Activated T-cell treated with anti-CD3 and anti-CD28 coated beads for 24 hours (primary cell): ENCODE measurements at regions not wholly inside any gene's neighbourhood (a gene's known extent, or its start where the extent isn't known, plus 50 kb on each side); places are given as distances from the start of the nearest gene placed in this dataset.

Experiments used
- DNase-seq: peaks from one replicate; pipeline ENCODE4 v3.0.0-alpha.2; 2020; ENCODE audit warnings: low read depth

DNA sequence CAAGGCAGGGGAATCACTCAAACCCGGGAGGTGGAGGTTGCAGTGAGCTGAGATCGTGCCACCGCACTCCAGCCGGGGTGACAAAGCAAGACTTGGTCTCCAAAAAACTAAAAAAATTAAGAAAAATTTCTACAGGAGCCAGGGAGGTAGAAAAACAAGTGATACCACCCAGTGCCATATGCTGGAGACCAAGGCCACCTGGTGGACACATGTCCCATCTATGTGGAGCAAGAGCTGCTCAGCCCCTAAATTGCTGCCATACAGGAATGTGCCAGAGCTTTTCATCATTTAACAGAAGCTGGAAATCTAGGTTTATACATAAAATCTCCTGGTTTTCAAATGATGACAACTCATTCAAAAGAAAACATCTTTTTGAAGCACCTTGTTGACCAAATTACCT lies 61.4 kb upstream of the ELK3 start:
- no peak for DNase-seq

DNA sequence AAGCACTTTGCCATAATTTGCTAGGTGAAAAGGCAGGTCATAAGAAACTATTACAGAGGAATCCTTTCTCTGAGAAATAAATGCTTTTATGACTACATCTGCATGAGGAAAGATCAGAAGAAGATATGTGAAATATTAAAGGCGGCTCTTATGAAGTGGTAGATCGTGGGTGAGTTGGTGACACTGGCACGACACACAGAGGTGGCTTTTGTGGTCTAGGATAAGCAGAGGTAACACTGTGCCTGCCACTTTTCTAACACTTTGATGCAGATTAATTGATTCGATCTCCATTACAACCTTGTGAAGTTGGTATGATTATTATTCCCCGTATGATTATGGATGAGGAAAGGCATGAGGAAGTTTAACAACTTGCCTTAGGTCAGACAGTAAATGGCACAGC lies 60.0 kb upstream of the ELK3 start:
- no peak for DNase-seq

DNA sequence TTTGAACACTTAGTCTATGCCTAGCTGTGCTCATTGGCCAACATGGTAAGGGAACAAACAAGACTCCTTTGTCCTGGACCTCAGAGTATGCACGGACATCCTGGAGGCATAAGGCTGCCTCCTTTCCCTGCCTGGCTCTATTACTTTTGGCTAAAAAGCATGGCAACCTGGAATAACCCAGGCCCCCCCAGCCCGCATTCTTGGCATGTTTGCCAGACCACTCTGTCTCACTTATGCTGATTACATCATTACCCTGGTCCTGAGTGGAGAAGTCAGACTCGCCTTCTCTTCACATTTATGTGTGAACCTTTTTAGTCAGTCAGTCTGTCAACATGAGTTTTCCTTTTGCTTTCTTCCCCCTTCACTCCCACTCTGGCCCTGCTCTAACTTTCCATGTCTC lies 58.0 kb upstream of the ELK3 start:
- DNase-seq: no peak

DNA sequence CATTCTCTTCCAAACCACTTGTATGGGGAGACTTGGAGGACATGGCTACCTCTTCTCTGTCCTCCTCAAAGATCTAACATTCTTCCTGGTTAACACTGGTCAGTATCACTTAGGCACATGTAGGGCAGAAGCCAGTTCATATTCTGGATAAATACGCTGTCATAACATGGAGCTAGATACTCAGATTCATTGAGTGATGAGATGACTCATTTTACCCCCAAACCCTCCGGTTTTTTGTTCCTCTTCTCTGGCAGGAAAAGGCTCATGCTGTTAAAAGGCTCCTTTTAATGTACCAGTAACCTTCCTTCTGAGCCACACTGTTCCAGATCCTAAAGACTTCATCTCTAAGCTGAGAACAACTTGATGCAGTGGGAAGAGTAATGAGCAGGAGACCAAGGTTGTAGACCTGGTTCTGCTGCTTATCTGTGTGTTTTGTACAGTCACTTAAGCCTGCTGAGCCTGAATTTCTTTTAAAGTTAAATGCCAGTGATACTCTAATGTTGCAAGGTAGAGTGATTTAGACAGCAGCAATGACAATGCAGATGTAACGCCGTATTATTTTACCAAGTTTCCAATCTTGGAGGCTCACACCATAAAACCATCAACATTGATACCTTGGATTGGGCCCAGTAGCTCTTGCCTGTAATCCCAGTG lies 57.3 kb upstream of the ELK3 start:
- no peak for DNase-seq

DNA sequence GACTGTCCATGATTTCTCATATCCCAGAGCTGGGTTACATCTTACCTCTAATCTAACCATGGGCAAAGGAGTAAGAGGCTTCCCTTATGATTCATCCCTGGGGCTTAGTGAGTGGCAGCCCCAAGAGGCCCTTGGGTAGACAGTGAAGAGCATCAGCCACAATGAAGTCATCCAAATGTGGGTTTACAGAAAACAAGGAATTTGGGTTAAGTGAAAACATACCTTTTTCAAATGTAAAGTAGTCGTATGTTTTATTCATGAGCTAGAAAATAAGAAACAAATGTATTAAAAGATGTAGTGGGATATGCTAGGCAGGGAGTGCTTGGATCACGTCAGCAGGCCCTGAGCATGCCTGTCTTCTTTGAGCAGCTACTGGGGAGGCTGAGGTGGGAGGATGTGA lies 54.0 kb upstream of the ELK3 start:
- no peak for DNase-seq

DNA sequence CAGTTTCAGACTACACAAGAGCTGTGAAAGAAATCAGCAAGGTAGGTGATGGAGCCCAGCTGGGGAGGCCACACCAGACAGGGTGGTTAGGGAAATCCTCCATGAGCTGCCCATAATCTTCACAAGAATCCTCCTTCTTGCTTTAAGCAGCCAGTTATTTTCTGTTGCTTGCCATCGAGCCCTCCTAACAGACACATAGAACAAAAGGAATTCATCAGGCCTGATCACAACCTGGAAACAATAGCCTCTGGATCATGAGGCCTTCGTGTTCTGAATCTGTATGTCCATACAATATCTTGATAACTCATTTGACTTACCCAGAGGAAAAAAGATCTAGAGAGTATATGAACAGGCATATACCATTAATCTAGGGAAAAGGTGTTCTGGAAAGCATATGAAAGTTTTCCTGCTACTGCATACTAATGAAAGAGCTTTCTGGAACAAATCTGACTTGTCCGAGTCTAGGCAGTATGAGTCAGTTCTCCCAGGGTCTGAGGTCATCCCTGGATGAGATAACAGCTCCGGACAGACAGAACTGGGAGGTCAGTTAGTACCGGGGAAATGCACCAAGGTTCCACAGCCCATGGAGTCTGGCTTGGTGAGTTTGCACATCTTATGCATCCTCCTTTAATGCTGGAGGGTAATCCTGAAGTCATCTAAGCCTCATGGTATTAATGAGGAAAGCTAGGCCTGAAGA lies 52.8 kb upstream of the ELK3 start:
- DNase-seq: no peak

DNA sequence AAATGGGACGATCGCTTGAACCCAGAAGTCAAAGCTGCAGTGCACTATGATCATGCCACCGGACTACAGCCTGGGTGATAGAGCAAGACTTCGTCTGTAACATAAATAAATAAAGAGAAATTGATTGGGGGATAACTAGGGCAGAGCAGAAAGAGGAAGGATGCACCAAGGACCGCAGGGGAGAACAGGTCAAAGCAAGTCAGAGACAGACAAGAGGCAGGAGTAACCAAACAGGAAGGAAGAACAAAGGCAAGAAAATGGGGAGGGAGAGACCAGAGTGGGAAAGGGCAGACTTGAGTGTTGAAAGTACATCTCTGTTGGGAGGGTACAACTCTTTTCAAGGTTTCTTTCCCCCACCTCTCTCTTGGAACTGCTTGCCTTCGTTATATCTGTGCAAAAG lies 50.8 kb upstream of the ELK3 start:
- no peak for DNase-seq

DNA sequence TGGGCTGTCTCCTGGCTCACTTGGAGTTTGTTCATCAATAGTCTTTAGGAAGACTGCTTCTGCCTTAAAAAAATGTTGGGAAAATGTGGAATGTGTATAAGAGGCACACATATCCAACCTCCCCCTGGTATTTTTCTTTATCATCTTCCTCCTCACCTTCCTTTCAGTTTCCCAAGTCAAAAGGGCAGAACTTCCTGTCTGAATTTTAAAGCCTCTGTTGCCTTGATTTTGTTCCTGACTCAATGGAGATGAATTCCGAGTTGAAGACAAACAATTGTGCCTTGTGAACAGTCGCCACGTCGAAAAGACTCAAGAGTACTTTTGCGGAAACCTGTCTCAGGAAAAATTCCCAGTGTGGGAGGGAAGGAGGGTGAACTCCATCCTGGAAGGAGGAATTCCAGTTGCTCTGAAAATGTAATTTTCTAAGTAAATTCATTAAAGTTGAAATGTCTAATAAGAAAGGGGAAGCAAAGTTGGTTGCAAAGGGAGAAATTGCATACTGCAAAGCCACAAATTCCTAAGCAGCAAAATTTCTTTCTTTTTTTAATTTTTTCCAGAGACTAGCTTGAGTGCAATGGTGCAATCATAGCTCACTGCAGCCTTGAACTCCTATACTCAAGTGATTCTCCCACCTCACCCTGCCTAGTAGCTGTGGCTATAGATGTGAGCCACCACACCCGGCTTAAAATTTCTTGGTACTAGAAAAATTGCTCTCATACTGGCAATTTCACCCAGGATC lies 50.2 kb upstream of the ELK3 start:
- DNase-seq: no peak
